GM12878 (cell line): ENCODE measurements at regions not wholly inside any gene's neighbourhood (a gene's known extent, or its start where the extent isn't known, plus 50 kb on each side); places are given as distances from the start of the nearest gene placed in this dataset.

Experiments used
- ATAC-seq: fragments of 200-7000 bp; cut with Tn5 transposase; 3 replicates; pipeline ENCODE4 v1.9.1; 2020; ENCODE audit warnings: mild to moderate bottlenecking, moderate library complexity
- BruUV-seq: library from RNA; stranded (reverse); fragments of 400-500 nt; replicated peaks from 2 replicates; lab custom pipeline; 2021; lab: Mats Ljungman, UMichigan
- CTCF ChIA-PET: fragments of 300-600 bp; sonication (Branson Sonifier 250); formaldehyde crosslinking; extraction: SDS; loops from one replicate; lab custom pipeline; 2021; ENCODE audit warnings: inconsistent platforms; lab: Yijun Ruan, JAX
- POLR2A ChIA-PET: fragments of 350-600 bp; formaldehyde crosslinking; extraction: SDS; loops from one replicate; lab custom pipeline; 2021; ENCODE audit warnings: inconsistent platforms; lab: Charles Lee
- RAD21 ChIA-PET: fragments of 300-600 bp; sonication (Branson Sonifier 250); formaldehyde crosslinking; loops from one replicate; lab custom pipeline; 2023; ENCODE audit warnings: antibody characterized with exemption; ENCODE audit not compliant: unreplicated experiment; lab: Charles Lee
- SMC1A ChIA-PET: fragments of 300-600 bp; sonication (Branson Sonifier 250); formaldehyde crosslinking; loops from one replicate; lab custom pipeline; 2023; ENCODE audit not compliant: unreplicated experiment, uncharacterized antibody; lab: Charles Lee
- DNase-seq: peaks from one replicate; pipeline ENCODE4 v3.0.0-alpha.2; 2011; ENCODE audit warnings: low read depth, low spot score
- FAIRE-seq: peaks from 3 replicates; lab custom pipeline; 2011; peaks lifted over from hg19 to GRCh38; lab: Jason Lieb, UNC
- H2AFZ ChIP-seq: 2 replicates; pipeline ENCODE4 v1.6.0; 2011; ENCODE audit warnings: low read depth, low read length, control low read depth; ENCODE audit not compliant: control insufficient read depth
- H3K27ac ChIP-seq: 2 replicates; pipeline ENCODE4 v1.5.1; 2011; ENCODE audit warnings: control low read depth; ENCODE audit not compliant: control insufficient read depth, insufficient read depth
- H3K27me3 ChIP-seq, 2 experiments: replicated peaks in 1 of 2; 2 replicates each; pipeline versions ENCODE4 v1.6.0 to v1.6.1; 2011; ENCODE audit warnings: low read length in 1 of 2; ENCODE audit not compliant: control insufficient read depth in 2 of 2, insufficient read depth in 2 of 2
- H3K36me3 ChIP-seq, 2 experiments: 2 replicates each; pipeline ENCODE4 v1.5.1; 2011; ENCODE audit warnings: low read length in 1 of 2; ENCODE audit not compliant: control insufficient read depth in 2 of 2, insufficient read depth in 2 of 2
- H3K4me1 ChIP-seq: 2 replicates; pipeline ENCODE4 v1.6.1; 2011; ENCODE audit warnings: mild to moderate bottlenecking, low read length, moderate library complexity, mixed read lengths; ENCODE audit not compliant: control insufficient read depth, insufficient read depth
- H3K4me2 ChIP-seq: 2 replicates; pipeline ENCODE4 v1.6.0; 2011; ENCODE audit warnings: control low read depth; ENCODE audit not compliant: control insufficient read depth, insufficient read depth
- H3K4me3 ChIP-seq: fragments of 200-600 bp; sonication (generic); 2 replicates; pipeline ENCODE4 v1.5.1; 2016
- H3K79me2 ChIP-seq: 2 replicates; pipeline ENCODE4 v1.6.0; 2011; ENCODE audit warnings: low read length; ENCODE audit not compliant: control insufficient read depth, insufficient read depth
- H3K9ac ChIP-seq: 2 replicates; pipeline ENCODE4 v1.8.0; 2011; ENCODE audit warnings: low read length, control low read depth, mixed read lengths; ENCODE audit not compliant: control insufficient read depth, insufficient read depth
- H3K9me3 ChIP-seq: replicated peaks from 3 replicates; pipeline ENCODE4 v1.5.1; 2011; ENCODE audit warnings: mild to moderate bottlenecking, low read length; ENCODE audit not compliant: control insufficient read depth, insufficient read depth
- H4K20me1 ChIP-seq: 2 replicates; pipeline ENCODE4 v1.6.0; 2011; ENCODE audit not compliant: control insufficient read depth, insufficient read depth
- BCL11A ChIP-seq: IDR thresholded peaks from 2 replicates; pipeline ENCODE4 v1.6.1; 2011; ENCODE audit warnings: low read depth, low read length
- EED ChIP-seq: sonication (generic); IDR thresholded peaks from 2 replicates; pipeline ENCODE4 v1.6.1; 2016; ENCODE audit warnings: antibody characterized with exemption, low read depth
- EZH2 ChIP-seq: IDR thresholded peaks from 2 replicates; pipeline ENCODE4 v1.6.1; 2012; ENCODE audit warnings: low read depth, mild to moderate bottlenecking, control low read depth, inconsistent platforms, low read length, borderline replicate concordance; ENCODE audit not compliant: control insufficient read depth
- FOXM1 ChIP-seq: IDR thresholded peaks from 2 replicates; pipeline ENCODE4 v1.6.1; 2012; ENCODE audit warnings: low read depth, mild to moderate bottlenecking, inconsistent platforms, low read length, moderate library complexity
- NFYA ChIP-seq: IDR thresholded peaks from 2 replicates; pipeline ENCODE4 v1.6.1; 2011; ENCODE audit warnings: low read depth, mild to moderate bottlenecking, low read length, improper control_type of control experiment, borderline replicate concordance
- NR2C1 ChIP-seq: fragments of 450-650 bp; IDR thresholded peaks from 2 replicates; pipeline ENCODE4 v1.6.1; 2017; ENCODE audit warnings: antibody characterized with exemption, mild to moderate bottlenecking, moderate library complexity
- POU2F2 ChIP-seq: IDR thresholded peaks from 3 replicates; pipeline ENCODE4 v1.6.1; 2011; ENCODE audit warnings: low read depth, mild to moderate bottlenecking, low read length, borderline replicate concordance
- PRDM15 ChIP-seq: fragments of 450-650 bp; formaldehyde crosslinking; IDR thresholded peaks from 2 replicates; pipeline ENCODE4 v1.4.0; 2020; ENCODE audit warnings: mild to moderate bottlenecking, moderate library complexity
- RCOR1 ChIP-seq: conservative IDR thresholded peaks from 2 replicates; pipeline ENCODE4 v1.6.1; 2012; ENCODE audit warnings: low read depth, low read length, improper control_type of control experiment
- RFX5 ChIP-seq: IDR thresholded peaks from 2 replicates; pipeline ENCODE4 v1.6.1; 2011; ENCODE audit warnings: low read depth, low read length, improper control_type of control experiment
- RUNX3 ChIP-seq: IDR thresholded peaks from 2 replicates; pipeline ENCODE4 v1.6.1; 2012; ENCODE audit warnings: low read length, inconsistent platforms
- SMC3 ChIP-seq: IDR thresholded peaks from 2 replicates; pipeline ENCODE4 v1.6.1; 2011; ENCODE audit warnings: low read length, improper control_type of control experiment, borderline replicate concordance
- YY1 ChIP-seq: IDR thresholded peaks from 2 replicates; pipeline ENCODE4 v1.6.1; 2011; ENCODE audit warnings: low read depth, mild to moderate bottlenecking, low read length
- ZNF384 ChIP-seq: IDR thresholded peaks from 2 replicates; pipeline ENCODE4 v1.6.1; 2012; ENCODE audit warnings: low read depth, mild to moderate bottlenecking, low read length, improper control_type of control experiment, borderline replicate concordance
- WGBS: methylation state at CpG from one replicate; pipeline ENCODE4 v1.1.6; 2016; ENCODE audit warnings: low lambda C conversion rate; ENCODE audit not compliant: insufficient replicate concordance, insufficient coverage; ENCODE audit errors: missing lambda C conversion rate; 5-methylcytosine and 5-hydroxymethylcytosine counted together
- in situ Hi-C: fragments of 300-500 bp; cut with MboI; formaldehyde crosslinking; loops from 9 replicates; pipeline ENCODE4 v1.14.3; 2018; ENCODE audit warnings: mixed read lengths
- intact Hi-C: fragments of 100-400 bp; cut with micrococcal nuclease; formaldehyde crosslinking; loops from one replicate; pipeline ENCODE4 v1.14.2; 2022; ENCODE audit not compliant: unreplicated experiment
- TF ChIP-seq, protein P1 (sequence below): fragments of 450-650 bp; IDR thresholded peaks from 2 replicates; pipeline ENCODE4 v1.6.1; 2017; ENCODE audit warnings: mild to moderate bottlenecking

GRCh38 chr14:95787941-95788340 is 74.0 kb upstream of the TCL1A start:
- intact Hi-C loops = no loop called here
- POLR2A ChIA-PET = no interaction called here
- Histone ChIP-seq H3K4me1 (no peaks in the 10 kb centered on the region), H3K36me3 (no peaks in the 10 kb centered on the region), H3K9ac (no peak overlapping the region), H3K4me3 (no peak overlapping the region), H3K4me2 (no peak overlapping the region), H3K79me2 (no peaks in the 10 kb centered on the region), H3K27ac (no peak overlapping the region), H2AFZ (no peak overlapping the region), H3K9me3 (no peaks in the 10 kb centered on the region), H4K20me1 (no peaks in the 10 kb centered on the region), H3K27me3 (no peaks in the 10 kb centered on the region; a peak in 1 of 4 replicates)
- CTCF ChIA-PET = no interaction called here
- ATAC-seq (no peak), FAIRE-seq (no peak), DNase-seq (no peak)
- RAD21 ChIA-PET = no interaction called here
- SMC1A ChIA-PET = no interaction called here
- TF ChIP-seq RCOR1 (no peak), POU2F2 (no peak), YY1 (no peak), RUNX3 (no peak), RFX5 (no peak)
- TF ChIP-seq, protein P1, sequence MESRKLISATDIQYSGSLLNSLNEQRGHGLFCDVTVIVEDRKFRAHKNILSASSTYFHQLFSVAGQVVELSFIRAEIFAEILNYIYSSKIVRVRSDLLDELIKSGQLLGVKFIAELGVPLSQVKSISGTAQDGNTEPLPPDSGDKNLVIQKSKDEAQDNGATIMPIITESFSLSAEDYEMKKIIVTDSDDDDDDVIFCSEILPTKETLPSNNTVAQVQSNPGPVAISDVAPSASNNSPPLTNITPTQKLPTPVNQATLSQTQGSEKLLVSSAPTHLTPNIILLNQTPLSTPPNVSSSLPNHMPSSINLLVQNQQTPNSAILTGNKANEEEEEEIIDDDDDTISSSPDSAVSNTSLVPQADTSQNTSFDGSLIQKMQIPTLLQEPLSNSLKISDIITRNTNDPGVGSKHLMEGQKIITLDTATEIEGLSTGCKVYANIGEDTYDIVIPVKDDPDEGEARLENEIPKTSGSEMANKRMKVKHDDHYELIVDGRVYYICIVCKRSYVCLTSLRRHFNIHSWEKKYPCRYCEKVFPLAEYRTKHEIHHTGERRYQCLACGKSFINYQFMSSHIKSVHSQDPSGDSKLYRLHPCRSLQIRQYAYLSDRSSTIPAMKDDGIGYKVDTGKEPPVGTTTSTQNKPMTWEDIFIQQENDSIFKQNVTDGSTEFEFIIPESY = no peak
- WGBS = 57% methylated on average over 3 of the region's 3 CpGs
- in situ Hi-C loops = no loop called here
- no TSS peak for BruUV-seq

- H3K27me3 ChIP-seq = no peaks in the 10 kb centered on the region; a peak in 1 of 4 replicates
- no peaks in the 10 kb centered on the region for H3K9me3 ChIP-seq
- in situ Hi-C loops = no loop called here
- H3K4me2 ChIP-seq = no peak overlapping the region
- no peaks in the 10 kb centered on the region for H3K4me1 ChIP-seq
- 51% methylated on average over 8 of the region's 8 CpGs for WGBS
- H4K20me1 ChIP-seq = no peaks in the 10 kb centered on the region
- H3K27ac ChIP-seq = no peak overlapping the region
- ChIA-PET POLR2A (no interaction called here), RAD21 (no interaction called here), SMC1A (no interaction called here), CTCF (interaction anchor here (1.1 kb wide), 1 partner anchor 12 kb away, joined by 4 read pairs; no protein-coding TSS in a partner anchor)
- H3K9ac ChIP-seq = no peak overlapping the region
- FAIRE-seq = no peak
- no TSS peak for BruUV-seq
- no peak overlapping the region for H2AFZ ChIP-seq
- no peak for ATAC-seq
- no peaks in the 10 kb centered on the region for H3K79me2 ChIP-seq
- DNase-seq = no peak
- no peaks in the 10 kb centered on the region for H3K36me3 ChIP-seq
- intact Hi-C loops = no loop called here
- no peak overlapping the region for H3K4me3 ChIP-seq
- TF ChIP-seq SMC3 (no peak), BCL11A (no peak), EED (no peak), FOXM1 (no peak), NFYA (no peak), NR2C1 (no peak), ZNF384 (no peak), EZH2 (no peak), PRDM15 (no peak)
These were observed 72.6 kb upstream of the TCL1A start for GRCh38 chr14:95786566-95786965.
